Ammon's horn (tissue), 1 donor: ENCODE measurements at regions not wholly inside any gene's neighbourhood (a gene's known extent, or its start where the extent isn't known, plus 50 kb on each side); places are given as distances from the start of the nearest gene placed in this dataset.

Experiments used
- DNase-seq: peaks from one replicate; pipeline ENCODE4 v3.0.0-alpha.2; 2016; ENCODE audit warnings: low spot score

GRCh38 chr12:24135158-24135850, 185.8 kb upstream of the SOX5 start:
- DNase-seq = no peak

DNA sequence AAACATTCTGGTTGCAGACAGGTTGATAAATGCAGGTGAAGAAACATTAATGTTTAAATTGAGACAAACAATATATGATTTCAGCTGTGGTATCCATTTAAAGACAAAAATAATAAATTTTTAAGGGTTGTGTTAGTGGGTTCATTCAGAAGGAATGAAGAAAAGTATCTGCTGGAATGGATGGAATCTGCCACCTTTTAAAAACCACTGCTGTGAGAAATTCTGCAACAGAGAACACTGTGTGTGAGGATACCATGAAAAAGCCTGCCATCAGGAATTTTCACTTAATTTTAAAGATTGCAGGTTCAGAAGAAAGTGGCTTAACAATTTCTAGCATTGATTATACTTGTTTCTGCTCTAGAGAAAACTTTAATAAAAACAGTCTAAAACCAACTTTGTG, 184.6 kb upstream of the SOX5 start:
- no peak for DNase-seq

GRCh38 chr12:24133384-24133783, 183.9 kb upstream of the SOX5 start:
- DNase-seq = no peak

GRCh38 chr12:24127919-24128721, 178.7 kb upstream of the SOX5 start:
- no peak for DNase-seq

- DNase-seq = no peak
Observed at GRCh38 chr12:24125280-24125679, 175.8 kb upstream of the SOX5 start.

- DNase-seq = no peak
Observed at GRCh38 chr12:24121911-24122310, 172.4 kb upstream of the SOX5 start.

DNA sequence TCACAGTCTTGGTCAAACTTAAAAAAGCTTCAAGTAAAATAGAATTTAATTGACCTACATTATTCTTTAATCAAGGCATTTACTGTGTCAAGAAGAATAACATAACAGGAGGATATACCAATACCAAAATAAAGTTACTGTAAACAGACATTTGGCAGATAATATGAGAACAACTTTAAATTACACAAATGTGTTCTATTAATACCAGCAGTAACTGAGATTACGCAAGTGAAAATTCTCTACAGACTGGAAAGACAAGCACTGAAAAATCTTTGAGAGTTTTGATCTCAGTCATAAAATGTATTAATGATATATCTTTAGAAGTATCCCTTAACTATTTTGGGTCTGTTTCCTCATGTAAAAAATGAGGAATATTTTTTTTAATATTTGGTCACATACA, 169.2 kb upstream of the SOX5 start:
- no peak for DNase-seq

GRCh38 chr12:24116548-24116947, 167.1 kb upstream of the SOX5 start:
- no peak for DNase-seq

- DNase-seq = no peak
Observed at GRCh38 chr12:24113701-24114100, 164.2 kb upstream of the SOX5 start.

DNA sequence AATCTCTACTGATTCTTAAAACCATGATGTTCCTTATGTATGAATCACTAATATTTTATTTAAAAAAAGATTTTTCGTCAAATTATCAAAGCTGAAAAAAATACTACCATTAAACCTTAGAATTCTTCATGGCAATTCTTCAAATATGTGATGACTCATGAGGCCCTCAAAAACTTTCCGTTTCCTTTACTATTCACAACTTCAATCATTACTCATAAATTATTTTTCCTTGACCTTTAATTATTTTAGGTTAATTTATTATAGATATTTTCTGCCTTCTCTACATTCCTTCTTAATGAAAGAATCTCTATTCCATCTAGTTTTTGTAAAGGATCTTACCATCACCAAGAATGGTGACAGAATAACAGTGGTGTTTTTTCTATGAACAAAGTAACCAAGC, 162.1 kb upstream of the SOX5 start:
- DNase-seq = no peak

DNA sequence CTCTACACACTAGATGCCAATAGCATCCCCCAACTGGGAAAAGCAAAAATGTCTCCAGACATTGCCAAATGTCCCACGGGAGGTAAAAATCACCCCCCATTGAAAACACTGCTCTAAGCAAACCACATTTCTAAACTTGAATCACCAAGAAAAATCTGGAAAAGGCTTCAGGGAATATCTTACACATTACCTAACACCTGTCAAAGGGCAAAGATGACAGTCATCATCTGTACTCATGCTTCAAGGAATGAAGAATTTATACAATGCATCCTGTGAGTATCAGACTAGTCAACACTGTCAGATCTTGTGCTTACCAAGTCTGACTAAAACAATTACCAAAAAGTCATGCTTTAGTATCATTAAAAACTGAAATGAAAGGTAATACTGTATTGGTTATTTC, 161.6 kb upstream of the SOX5 start:
- no peak for DNase-seq

GRCh38 chr12:24109381-24110039, 160.0 kb upstream of the SOX5 start:
- DNase-seq = peak; percentile 4

DNA sequence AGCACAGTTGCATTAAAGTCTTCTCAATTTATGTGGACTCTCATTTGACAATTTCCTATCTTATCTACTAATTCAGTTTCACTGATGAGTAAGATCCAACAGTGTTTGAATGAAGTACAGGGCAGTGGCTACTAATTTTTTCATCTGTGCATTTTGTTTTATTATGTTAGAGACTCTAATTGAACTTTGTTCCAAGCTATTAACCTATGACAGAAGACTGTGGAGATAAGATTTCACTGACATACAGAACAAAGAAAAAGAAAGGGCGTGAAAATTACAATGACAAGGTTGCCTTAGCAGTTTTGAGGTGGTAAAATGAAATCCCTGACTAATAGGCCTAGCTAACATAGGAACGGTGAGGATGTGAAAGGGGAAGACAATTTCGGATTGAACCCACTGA, 153.2 kb upstream of the SOX5 start:
- DNase-seq = no peak

GRCh38 chr12:24099576-24099975, 150.1 kb upstream of the SOX5 start:
- no peak for DNase-seq

GRCh38 chr12:24095245-24095644, 145.8 kb upstream of the SOX5 start:
- DNase-seq = no peak

DNA sequence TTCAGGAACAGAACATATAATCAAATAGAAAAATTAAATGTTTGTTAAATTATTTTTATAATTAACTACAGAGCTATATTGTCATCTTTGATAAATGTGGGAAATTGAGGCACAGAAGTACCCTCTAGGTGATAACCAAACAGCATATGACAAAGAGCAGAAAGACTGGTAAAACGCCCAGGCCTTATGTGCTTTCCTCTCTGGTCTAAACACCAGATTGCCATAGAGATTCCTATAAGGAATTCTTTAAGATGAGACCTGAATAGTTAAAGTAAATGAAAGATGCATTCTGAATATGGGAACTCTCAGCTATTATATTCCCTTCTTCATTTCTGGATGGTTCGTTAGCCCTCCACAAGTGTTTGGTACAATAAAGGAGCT, 140.0 kb upstream of the SOX5 start:
- no peak for DNase-seq

- DNase-seq = no peak
Observed at GRCh38 chr12:24088751-24089509, 139.5 kb upstream of the SOX5 start.

GRCh38 chr12:24087294-24087693, 137.8 kb upstream of the SOX5 start:
- DNase-seq = no peak

DNA sequence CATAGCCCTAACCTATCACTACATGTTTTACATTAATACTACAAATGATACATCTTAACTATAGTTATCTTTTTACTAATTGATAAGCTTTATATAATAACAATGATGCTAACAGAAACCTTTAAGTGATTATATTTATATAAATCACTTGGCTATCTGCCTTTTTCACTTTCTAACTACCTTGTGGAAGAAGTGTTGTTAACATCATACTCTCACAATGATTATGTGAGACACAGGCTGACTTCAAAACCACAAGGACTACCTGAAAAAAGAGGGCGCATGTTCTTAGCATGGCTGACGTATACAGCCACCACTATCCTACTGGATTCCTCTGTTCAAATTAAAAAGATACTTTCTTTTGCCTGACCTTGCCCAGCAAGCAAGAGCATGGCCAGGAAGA, 135.3 kb upstream of the SOX5 start:
- no peak for DNase-seq

DNA sequence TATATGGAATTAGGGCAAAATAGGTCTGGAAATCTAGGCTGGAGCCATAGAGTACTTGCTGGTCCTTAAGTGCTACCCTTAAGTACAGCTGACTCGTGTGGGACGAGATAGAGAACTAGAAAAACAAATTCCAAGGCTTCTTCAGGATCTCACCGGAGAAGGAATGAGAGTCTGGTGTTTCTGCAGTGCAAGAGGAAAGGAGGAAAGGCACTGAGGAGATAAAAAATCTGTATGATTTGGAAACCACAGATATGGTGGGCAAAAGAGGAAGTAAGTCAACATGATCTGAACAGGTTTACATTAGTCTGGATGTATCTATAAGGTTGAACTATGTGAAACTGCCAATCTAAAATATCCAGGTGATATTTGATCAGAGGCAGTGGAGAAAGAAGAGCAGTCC, 134.4 kb upstream of the SOX5 start:
- DNase-seq = no peak

GRCh38 chr12:24081606-24082005, 132.1 kb upstream of the SOX5 start:
- no peak for DNase-seq

DNA sequence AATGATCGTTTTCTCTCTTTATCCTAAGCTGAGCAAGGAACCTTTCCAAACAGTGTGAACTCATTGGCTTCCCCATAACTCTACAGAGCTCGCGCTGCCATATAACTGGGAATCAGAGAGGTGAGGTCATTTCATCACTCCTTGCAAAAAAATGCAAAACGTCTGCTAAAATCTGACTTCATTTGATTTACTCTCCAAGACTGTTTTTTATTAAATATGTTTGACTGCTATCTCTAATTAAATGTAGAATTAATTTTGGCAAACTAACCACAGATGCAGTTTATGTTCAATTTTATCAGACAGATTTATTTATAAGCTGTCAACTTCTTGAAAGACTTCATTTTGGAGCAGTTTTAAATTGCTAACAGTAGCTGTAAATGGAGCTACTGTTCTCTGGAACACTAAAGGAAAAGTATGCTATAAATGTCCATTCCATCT, 131.6 kb upstream of the SOX5 start:
- DNase-seq = no peak
